ENCODE measurements at regions not wholly inside any gene's neighbourhood (a gene's known extent, or its start where the extent isn't known, plus 50 kb on each side); places are given as distances from the start of the nearest gene placed in this dataset.

DNA sequence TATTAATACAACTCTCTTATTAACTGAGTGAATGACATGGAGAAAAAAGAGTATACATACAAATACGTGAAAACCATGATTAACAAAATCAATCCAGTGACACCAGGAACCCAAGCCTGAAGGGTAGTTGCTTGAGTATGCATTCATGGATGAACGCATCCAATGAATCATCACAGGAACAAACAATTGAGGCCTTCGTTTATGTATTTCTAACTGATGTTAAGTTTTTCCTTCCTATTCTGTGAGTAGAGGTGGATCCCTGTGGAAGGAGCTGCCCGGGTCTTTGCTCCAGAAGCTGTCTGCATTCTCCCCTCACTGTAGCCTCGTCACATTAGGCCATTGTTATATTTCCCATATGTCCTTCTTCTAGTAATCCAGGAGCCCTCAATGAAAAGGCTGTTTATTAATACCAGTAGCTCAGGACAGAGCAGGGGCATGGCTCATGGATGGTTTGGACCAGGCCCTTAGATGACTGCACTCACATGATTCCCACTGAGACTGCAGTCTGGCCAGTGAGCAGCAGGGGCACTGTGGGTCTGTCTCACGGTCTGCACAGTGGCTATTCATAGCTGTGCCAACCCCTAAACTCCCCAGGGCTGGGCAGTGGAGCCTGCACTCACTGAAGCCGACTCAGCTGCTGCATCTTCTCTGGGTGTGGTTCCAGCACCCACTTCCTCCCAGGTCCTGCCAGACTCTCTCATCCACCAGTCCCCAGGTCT is 128.1 kb upstream of the TOP3B start:
- TF ChIP-seq EP300 (IDR thresholded peaks at IDR 0.05; ENCODE audit: low read depth): no peak
- TF ChIP-seq, protein P1, sequence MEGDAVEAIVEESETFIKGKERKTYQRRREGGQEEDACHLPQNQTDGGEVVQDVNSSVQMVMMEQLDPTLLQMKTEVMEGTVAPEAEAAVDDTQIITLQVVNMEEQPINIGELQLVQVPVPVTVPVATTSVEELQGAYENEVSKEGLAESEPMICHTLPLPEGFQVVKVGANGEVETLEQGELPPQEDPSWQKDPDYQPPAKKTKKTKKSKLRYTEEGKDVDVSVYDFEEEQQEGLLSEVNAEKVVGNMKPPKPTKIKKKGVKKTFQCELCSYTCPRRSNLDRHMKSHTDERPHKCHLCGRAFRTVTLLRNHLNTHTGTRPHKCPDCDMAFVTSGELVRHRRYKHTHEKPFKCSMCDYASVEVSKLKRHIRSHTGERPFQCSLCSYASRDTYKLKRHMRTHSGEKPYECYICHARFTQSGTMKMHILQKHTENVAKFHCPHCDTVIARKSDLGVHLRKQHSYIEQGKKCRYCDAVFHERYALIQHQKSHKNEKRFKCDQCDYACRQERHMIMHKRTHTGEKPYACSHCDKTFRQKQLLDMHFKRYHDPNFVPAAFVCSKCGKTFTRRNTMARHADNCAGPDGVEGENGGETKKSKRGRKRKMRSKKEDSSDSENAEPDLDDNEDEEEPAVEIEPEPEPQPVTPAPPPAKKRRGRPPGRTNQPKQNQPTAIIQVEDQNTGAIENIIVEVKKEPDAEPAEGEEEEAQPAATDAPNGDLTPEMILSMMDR (IDR thresholded peaks at IDR 0.05): peak in 4 of 5 experiments; percentile 19 to 28 (median 26)
